ENCODE measurements at regions not wholly inside any gene's neighbourhood (a gene's known extent, or its start where the extent isn't known, plus 50 kb on each side); places are given as distances from the start of the nearest gene placed in this dataset.
A peak's percentile ranks its signal among the peaks of the same experiment; 100 is the strongest.

GRCh38 chr2:18752022-18752493, 162.7 kb upstream of the NT5C1B start:
- intact Hi-C loops (cut with DNase I) = loop anchor here (5.0 to 10.0 kb wide), 2 partner anchors 233 to 595 kb away; no protein-coding TSS in a partner anchor
- no peak for DNase-seq (ENCODE audit: missing footprints)

GRCh38 chr2:18750672-18751554, 161.5 kb upstream of the NT5C1B start:
- no peak for DNase-seq (ENCODE audit: missing footprints)
- intact Hi-C loops (cut with DNase I) = loop anchor here (2.0 to 10.0 kb wide), 4 partner anchors 234 to 1112 kb away; no protein-coding TSS in a partner anchor
- no peak for ATAC-seq

More at GRCh38 chr2:18752022-18752493, 162.7 kb upstream of the NT5C1B start:
- ATAC-seq = no peak

GRCh38 chr2:18749912-18750526, 160.7 kb upstream of the NT5C1B start:
- DNase-seq (ENCODE audit: missing footprints) (no peak), ATAC-seq (no peak)
- intact Hi-C loops (cut with DNase I) = loop anchor here (2.0 to 10.0 kb wide), 4 partner anchors 235 to 1113 kb away; no protein-coding TSS in a partner anchor

GRCh38 chr2:18745431-18746272, 156.3 kb upstream of the NT5C1B start:
- ATAC-seq (no peak), DNase-seq (ENCODE audit: missing footprints) (no peak)
- intact Hi-C loops (cut with DNase I) = no loop called here

GRCh38 chr2:18741895-18742732, 152.7 kb upstream of the NT5C1B start:
- intact Hi-C loops (cut with DNase I) = loop anchor here (2.0 to 5.0 kb wide), 2 partner anchors 221 to 305 kb away; no protein-coding TSS in a partner anchor
- peak; percentile 65 for DNase-seq (ENCODE audit: missing footprints)
- peak; percentile 78 for ATAC-seq

- intact Hi-C loops (cut with DNase I) = loop anchor here (5.0 kb wide), 1 partner anchor 304 kb away; no protein-coding TSS in a partner anchor
- DNase-seq (ENCODE audit: missing footprints) (no peak), ATAC-seq (no peak)
These were observed 151.8 kb upstream of the NT5C1B start for GRCh38 chr2:18741191-18741590.

- ATAC-seq (peak; percentile 72), DNase-seq (ENCODE audit: missing footprints) (peak; percentile 80)
- intact Hi-C loops (cut with DNase I) = loop anchor here (5.0 kb wide), 1 partner anchor 303 kb away; no protein-coding TSS in a partner anchor
These were observed 151.1 kb upstream of the NT5C1B start for GRCh38 chr2:18740474-18740881.

GRCh38 chr2:18731666-18732065, 142.3 kb upstream of the NT5C1B start:
- ATAC-seq (no peak), DNase-seq (ENCODE audit: missing footprints) (no peak)
- intact Hi-C loops (cut with DNase I) = no loop called here

GRCh38 chr2:18724371-18725145, 135.2 kb upstream of the NT5C1B start:
- ATAC-seq (no peak), DNase-seq (ENCODE audit: missing footprints) (no peak)
- intact Hi-C loops (cut with DNase I) = no loop called here

- DNase-seq (ENCODE audit: missing footprints) = no peak
- intact Hi-C loops (cut with DNase I) = no loop called here
- ATAC-seq = no peak
These were observed 133.8 kb upstream of the NT5C1B start for GRCh38 chr2:18723219-18723618.

GRCh38 chr2:18722101-18722500, 132.7 kb upstream of the NT5C1B start:
- intact Hi-C loops (cut with DNase I) = no loop called here
- DNase-seq (ENCODE audit: missing footprints) = no peak
- ATAC-seq = no peak

- ATAC-seq = peak; percentile 44
- intact Hi-C loops (cut with DNase I) = no loop called here
- no peak for DNase-seq (ENCODE audit: missing footprints)
These were observed 131.9 kb upstream of the NT5C1B start for GRCh38 chr2:18721038-18721922.

- intact Hi-C loops (cut with DNase I) = no loop called here
- DNase-seq (ENCODE audit: missing footprints) = no peak
- ATAC-seq = no peak
These were observed 130.8 kb upstream of the NT5C1B start for GRCh38 chr2:18719978-18720775.

GRCh38 chr2:18708203-18708715, 118.9 kb upstream of the NT5C1B start:
- no peak for DNase-seq (ENCODE audit: missing footprints)
- ATAC-seq = no peak
- intact Hi-C loops (cut with DNase I) = no loop called here

- ATAC-seq (no peak), DNase-seq (ENCODE audit: missing footprints) (no peak)
- intact Hi-C loops (cut with DNase I) = no loop called here
These were observed 116.6 kb upstream of the NT5C1B start for GRCh38 chr2:18706001-18706400.

Data from Right ventricle myocardium inferior (tissue), 1 donor.